HEK293T (cell line): ENCODE measurements at regions not wholly inside any gene's neighbourhood (a gene's known extent, or its start where the extent isn't known, plus 50 kb on each side); places are given as distances from the start of the nearest gene placed in this dataset.

Source experiments
- CTCF ChIA-PET: fragments of 350-600 bp; formaldehyde crosslinking; extraction: SDS; loops from one replicate; lab custom pipeline; 2021; ENCODE audit warnings: antibody characterized with exemption, inconsistent platforms; lab: Yijun Ruan, JAX
- POLR2A ChIA-PET: fragments of 350-600 bp; formaldehyde crosslinking; extraction: SDS; loops from one replicate; lab custom pipeline; 2020; ENCODE audit warnings: antibody characterized with exemption, inconsistent platforms; lab: Yijun Ruan, JAX
- DNase-seq: peaks from one replicate; pipeline ENCODE4 v3.0.0; 2012; ENCODE audit warnings: mixed read lengths; ENCODE audit errors: extremely low spot score
- ARNT ChIP-seq: fragments of 450-650 bp; IDR thresholded peaks from 2 replicates; pipeline ENCODE4 v1.6.1; 2017; ENCODE audit warnings: mild to moderate bottlenecking
- BHLHE40 ChIP-seq: fragments of 450-650 bp; IDR thresholded peaks from 2 replicates; pipeline ENCODE4 v1.6.1; 2016; ENCODE audit warnings: mild to moderate bottlenecking, moderate library complexity, borderline replicate concordance
- CTBP1 ChIP-seq: fragments of 450-650 bp; IDR thresholded peaks from 2 replicates; pipeline ENCODE4 v1.6.1; 2016; ENCODE audit warnings: borderline replicate concordance
- ELF4 ChIP-seq: fragments of 450-650 bp; IDR thresholded peaks from 2 replicates; pipeline ENCODE4 v1.6.1; 2017; ENCODE audit warnings: antibody characterized with exemption
- FOXA1 ChIP-seq: fragments of 450-650 bp; IDR thresholded peaks from 2 replicates; pipeline ENCODE4 v1.6.1; 2016; ENCODE audit warnings: mild to moderate bottlenecking
- FOXK2 ChIP-seq: fragments of 450-650 bp; IDR thresholded peaks from 2 replicates; pipeline ENCODE4 v1.6.1; 2016; ENCODE audit warnings: mild to moderate bottlenecking
- FOXM1 ChIP-seq: fragments of 450-650 bp; IDR thresholded peaks from 2 replicates; pipeline ENCODE4 v1.6.1; 2017; ENCODE audit warnings: mild to moderate bottlenecking, borderline replicate concordance
- HDGF ChIP-seq: fragments of 450-650 bp; IDR thresholded peaks from 2 replicates; pipeline ENCODE4 v1.6.1; 2017; ENCODE audit warnings: antibody characterized with exemption, borderline replicate concordance
- L3MBTL2 ChIP-seq: fragments of 450-650 bp; conservative IDR thresholded peaks from 2 replicates; pipeline ENCODE4 v1.6.1; 2016; ENCODE audit warnings: mild to moderate bottlenecking
- LEF1 ChIP-seq: fragments of 450-650 bp; IDR thresholded peaks from 2 replicates; pipeline ENCODE4 v1.6.1; 2017; ENCODE audit warnings: mild to moderate bottlenecking, borderline replicate concordance
- NFRKB ChIP-seq: fragments of 450-650 bp; IDR thresholded peaks from 2 replicates; pipeline ENCODE4 v1.6.1; 2016; ENCODE audit warnings: mild to moderate bottlenecking, moderate library complexity
- PKNOX1 ChIP-seq: fragments of 450-650 bp; IDR thresholded peaks from 2 replicates; pipeline ENCODE4 v1.6.1; 2016
- SP1 ChIP-seq: fragments of 450-650 bp; IDR thresholded peaks from 2 replicates; pipeline ENCODE4 v1.6.1; 2017
- SUZ12 ChIP-seq: fragments of 450-650 bp; IDR thresholded peaks from 2 replicates; pipeline ENCODE4 v1.6.1; 2016; ENCODE audit warnings: mild to moderate bottlenecking
- TARDBP ChIP-seq: fragments of 450-650 bp; IDR thresholded peaks from 2 replicates; pipeline ENCODE4 v1.6.1; 2016
- ZNF384 ChIP-seq: fragments of 450-650 bp; IDR thresholded peaks from 2 replicates; pipeline ENCODE4 v1.6.1; 2016

GRCh38 chr22:27488456-27489177 is 312.9 kb downstream of the MN1 start:
- ChIA-PET CTCF (no interaction called here), POLR2A (no interaction called here)
- TF ChIP-seq FOXA1 (no peak), CTBP1 (no peak), SP1 (no peak), ELF4 (no peak), NFRKB (no peak), FOXK2 (no peak)
- no peak for DNase-seq

GRCh38 chr22:27489178-27489675 is 312.3 kb downstream of the MN1 start:
- CTCF ChIA-PET = no interaction called here

GRCh38 chr22:27490080-27490479 is 311.5 kb downstream of the MN1 start:
- no peak for DNase-seq
- no peak for TF ChIP-seq TARDBP
- TF ChIP-seq SP1 = no peak
- no peak for TF ChIP-seq ARNT
- no peak for TF ChIP-seq FOXM1
- TF ChIP-seq NFRKB = no peak
- TF ChIP-seq SUZ12 = no peak
- no peak for TF ChIP-seq ZNF384
- no peak for TF ChIP-seq L3MBTL2
- TF ChIP-seq LEF1 = no peak
- TF ChIP-seq HDGF = no peak
- TF ChIP-seq ELF4 = no peak
- TF ChIP-seq FOXK2 = no peak
- no peak for TF ChIP-seq FOXA1
- TF ChIP-seq PKNOX1 = no peak
- TF ChIP-seq CTBP1 = no peak
- POLR2A ChIA-PET = no interaction called here
- CTCF ChIA-PET = no interaction called here

More at GRCh38 chr22:27489178-27489675, 312.3 kb downstream of the MN1 start:
- DNase-seq = no peak
- TF ChIP-seq BHLHE40 (no peak), FOXM1 (no peak), PKNOX1 (no peak), CTBP1 (no peak), SP1 (no peak), HDGF (no peak), NFRKB (no peak), ARNT (no peak), ELF4 (no peak), TARDBP (no peak)
- POLR2A ChIA-PET = no interaction called here

DNA sequence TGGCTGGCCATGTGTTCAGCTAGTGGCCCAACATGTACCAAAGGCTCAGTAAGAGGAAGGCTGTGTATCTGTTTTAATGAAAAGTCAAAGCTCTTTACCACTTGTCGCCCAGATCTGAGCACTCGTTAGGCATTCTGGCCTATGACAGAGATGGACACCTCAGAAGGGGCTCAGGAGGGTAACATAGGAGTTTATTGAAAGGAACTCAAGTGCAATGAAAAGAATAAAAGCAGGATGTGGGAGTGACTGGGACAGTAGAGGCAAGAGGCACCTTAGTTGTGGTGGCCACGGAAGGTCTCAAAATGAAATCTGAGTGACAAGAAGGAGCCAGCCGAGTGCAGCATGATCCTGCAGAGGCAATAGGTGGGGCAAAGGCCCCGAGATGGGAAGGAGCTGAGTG is 309.7 kb downstream of the MN1 start:
- POLR2A ChIA-PET = no interaction called here
- CTCF ChIA-PET = no interaction called here
- DNase-seq = no peak

DNA sequence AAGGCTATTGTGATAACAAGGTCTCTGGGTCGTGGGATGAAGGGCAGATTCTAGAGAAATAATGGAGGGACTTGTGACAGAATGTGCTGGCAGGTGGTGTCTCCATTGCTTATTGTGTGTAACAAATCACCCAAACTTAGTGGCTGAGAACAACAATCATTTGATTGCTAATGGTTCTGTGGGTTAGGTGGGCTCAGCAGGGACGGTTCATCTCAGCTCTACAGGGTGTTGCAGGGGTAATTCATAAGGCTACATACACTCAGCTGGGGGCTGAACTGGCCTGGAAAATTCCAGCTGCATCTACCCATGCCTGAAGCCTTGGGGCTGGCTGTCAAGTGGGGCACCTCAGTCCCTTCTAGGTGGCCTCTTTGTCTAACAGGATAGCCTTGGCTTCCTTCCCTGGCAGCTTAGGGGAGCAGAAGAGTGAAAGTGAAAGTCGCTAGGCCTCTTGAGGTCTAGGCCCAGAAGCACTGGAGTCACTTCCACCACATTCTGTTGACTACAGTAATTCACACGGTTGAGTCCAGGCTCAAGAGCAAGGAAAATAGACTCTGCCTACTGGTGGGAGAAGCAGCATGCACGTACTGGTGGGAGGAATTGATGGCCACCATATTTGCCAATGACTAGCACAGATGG is 308.9 kb downstream of the MN1 start:
- CTCF ChIA-PET = interaction anchor here (0.6 kb wide), 1 partner anchor 8 kb away, joined by 3 read pairs; no protein-coding TSS in a partner anchor
- no peak for TF ChIP-seq FOXM1
- TF ChIP-seq FOXK2 = no peak
- TF ChIP-seq NFRKB = no peak
- no peak for TF ChIP-seq FOXA1
- no peak for TF ChIP-seq SP1
- TF ChIP-seq ARNT = no peak
- no peak for TF ChIP-seq ELF4
- no peak for TF ChIP-seq CTBP1
- no peak for TF ChIP-seq PKNOX1
- no peak for TF ChIP-seq HDGF
- TF ChIP-seq BHLHE40 = no peak
- TF ChIP-seq SUZ12 = no peak
- no peak for TF ChIP-seq LEF1
- no peak for TF ChIP-seq L3MBTL2
- TF ChIP-seq TARDBP = no peak
- no peak for TF ChIP-seq ZNF384
- POLR2A ChIA-PET = no interaction called here
- DNase-seq = no peak

More for the DNA sequence above, 309.7 kb downstream of the MN1 start:
- TF ChIP-seq CTBP1 (no peak), FOXA1 (no peak), FOXM1 (no peak), ELF4 (no peak), TARDBP (no peak), FOXK2 (no peak), SP1 (no peak), HDGF (no peak), LEF1 (no peak), L3MBTL2 (no peak), BHLHE40 (no peak), PKNOX1 (no peak), ARNT (no peak), SUZ12 (no peak), ZNF384 (no peak)
